HEK293 (cell line): ENCODE measurements at regions not wholly inside any gene's neighbourhood (a gene's known extent, or its start where the extent isn't known, plus 50 kb on each side); places are given as distances from the start of the nearest gene placed in this dataset.

Source experiments
- CTCF ChIA-PET: fragments of 350-600 bp; formaldehyde crosslinking; extraction: SDS; loops from one replicate; lab custom pipeline; 2021; ENCODE audit warnings: antibody characterized with exemption; lab: Yijun Ruan, JAX
- POLR2A ChIA-PET: fragments of 300-600 bp; formaldehyde crosslinking; extraction: SDS; loops from one replicate; lab custom pipeline; 2020; ENCODE audit warnings: antibody characterized with exemption, inconsistent platforms; lab: Yijun Ruan, JAX
- H3K27ac ChIP-seq: fragments of 200-500 bp; sonication (Bioruptor generic); 2 replicates; pipeline ENCODE4 v1.5.1; 2014; ENCODE audit warnings: low read depth, low read length, control low read depth, inconsistent platforms; ENCODE audit errors: extremely low read depth
- H3K36me3 ChIP-seq, 2 experiments: fragments of 200-500 bp in 1 of 2; sonication (Bioruptor generic) in 1 of 2; 1 replicate in 1 of 2; 2 replicates in 1 of 2; pipeline ENCODE4 v1.5.1; 2014 to 2017; ENCODE audit warnings: inconsistent platforms in 2 of 2, low read length in 2 of 2; ENCODE audit not compliant: control insufficient read depth in 2 of 2, insufficient read depth in 1 of 2
- H3K4me1 ChIP-seq: fragments of 200-500 bp; sonication (Bioruptor generic); 2 replicates; pipeline ENCODE4 v1.5.1; 2014; ENCODE audit warnings: mild to moderate bottlenecking, low read length, inconsistent platforms; ENCODE audit not compliant: control insufficient read depth, insufficient read depth
- H3K4me3 ChIP-seq: 2 replicates; pipeline ENCODE4 v1.5.1; 2011; ENCODE audit warnings: low read depth, mild to moderate bottlenecking, control low read depth, low read length, moderate library complexity
- H3K9me3 ChIP-seq: fragments of 200-500 bp; sonication (Bioruptor generic); 2 replicates; pipeline ENCODE4 v1.5.1; 2014; ENCODE audit warnings: low read depth, low read length, inconsistent platforms; ENCODE audit not compliant: control insufficient read depth, insufficient read depth
- HOXA7 ChIP-seq: sonication (generic); formaldehyde crosslinking; IDR thresholded peaks from 2 replicates; pipeline ENCODE4 v1.8.1; 2022; ENCODE audit warnings: missing genetic modification reagents, borderline replicate concordance
- KLF17 ChIP-seq: fragments of 450-650 bp; formaldehyde crosslinking; IDR thresholded peaks from 2 replicates; pipeline ENCODE4 v1.5.1; 2016; ENCODE audit warnings: missing biosample characterization, missing genetic modification characterization
- MEIS1 ChIP-seq: sonication (generic); formaldehyde crosslinking; IDR thresholded peaks from 2 replicates; pipeline ENCODE4 v1.8.1; 2022; ENCODE audit warnings: missing genetic modification reagents, mild to moderate bottlenecking, borderline replicate concordance
- REPIN1 ChIP-seq: fragments of 450-650 bp; formaldehyde crosslinking; IDR thresholded peaks from 2 replicates; pipeline ENCODE4 v1.5.1; 2017; ENCODE audit warnings: missing biosample characterization, missing genetic modification characterization, low read depth
- SCRT1 ChIP-seq: fragments of 450-650 bp; formaldehyde crosslinking; IDR thresholded peaks from 2 replicates; pipeline ENCODE4 v1.5.1; 2016; ENCODE audit warnings: missing biosample characterization, missing genetic modification characterization, borderline replicate concordance
- ZNF19 ChIP-seq: fragments of 450-650 bp; formaldehyde crosslinking; IDR thresholded peaks from 2 replicates; pipeline ENCODE4; 2016; ENCODE audit warnings: missing biosample characterization, missing genetic modification characterization, low read depth
- ZNF23 ChIP-seq: fragments of 450-650 bp; formaldehyde crosslinking; IDR thresholded peaks from 2 replicates; pipeline ENCODE4 v1.5.1; 2016; ENCODE audit warnings: missing biosample characterization, missing genetic modification characterization, borderline replicate concordance
- ZNF292 ChIP-seq: fragments of 450-650 bp; formaldehyde crosslinking; IDR thresholded peaks from 2 replicates; pipeline ENCODE4 v1.5.1; 2016; ENCODE audit warnings: low read depth, missing biosample characterization, missing genetic modification characterization, borderline replicate concordance
- ZNF324 ChIP-seq: fragments of 450-650 bp; formaldehyde crosslinking; IDR thresholded peaks from 2 replicates; pipeline ENCODE4 v1.5.1; 2016; ENCODE audit warnings: missing biosample characterization, missing genetic modification characterization
- ZNF335 ChIP-seq: fragments of 450-650 bp; formaldehyde crosslinking; conservative IDR thresholded peaks from 2 replicates; pipeline ENCODE4 v1.5.1; 2016; ENCODE audit warnings: missing biosample characterization, missing genetic modification characterization
- ZNF362 ChIP-seq: fragments of 450-650 bp; formaldehyde crosslinking; IDR thresholded peaks from 2 replicates; pipeline ENCODE4 v1.5.1; 2016; ENCODE audit warnings: missing biosample characterization, missing genetic modification characterization
- ZNF398 ChIP-seq: fragments of 450-650 bp; formaldehyde crosslinking; IDR thresholded peaks from 2 replicates; pipeline ENCODE4 v1.5.1; 2017; ENCODE audit warnings: missing biosample characterization, missing genetic modification characterization
- ZNF433 ChIP-seq: fragments of 450-650 bp; formaldehyde crosslinking; IDR thresholded peaks from 2 replicates; pipeline ENCODE4 v1.5.1; 2016; ENCODE audit warnings: missing biosample characterization, missing genetic modification characterization, low read depth
- ZNF449 ChIP-seq: fragments of 450-650 bp; formaldehyde crosslinking; IDR thresholded peaks from 2 replicates; pipeline ENCODE4 v1.5.1; 2017; ENCODE audit warnings: missing biosample characterization, mild to moderate bottlenecking, missing genetic modification characterization, moderate library complexity
- ZNF513 ChIP-seq: fragments of 450-650 bp; IDR thresholded peaks from 2 replicates; pipeline ENCODE4 v1.5.1; 2018; ENCODE audit warnings: missing biosample characterization, missing genetic modification characterization
- ZNF692 ChIP-seq: fragments of 450-650 bp; formaldehyde crosslinking; IDR thresholded peaks from 2 replicates; pipeline ENCODE4 v1.5.1; 2016; ENCODE audit warnings: missing biosample characterization, missing genetic modification characterization
- ZNF707 ChIP-seq: fragments of 450-650 bp; formaldehyde crosslinking; IDR thresholded peaks from 2 replicates; pipeline ENCODE4 v1.5.1; 2016; ENCODE audit warnings: missing biosample characterization, missing genetic modification characterization
- ZNF785 ChIP-seq: fragments of 450-650 bp; formaldehyde crosslinking; IDR thresholded peaks from 2 replicates; pipeline ENCODE4 v1.5.1; 2016; ENCODE audit warnings: missing biosample characterization, missing genetic modification characterization
- ZNF843 ChIP-seq: fragments of 450-650 bp; formaldehyde crosslinking; IDR thresholded peaks from 2 replicates; pipeline ENCODE4 v1.5.1; 2016; ENCODE audit warnings: missing biosample characterization, missing genetic modification characterization

- TF ChIP-seq ZNF843 (tag by site-specific recombination) (no peak), ZNF362 (tag by site-specific recombination) (no peak), ZNF785 (tag by site-specific recombination) (no peak)
Measured at GRCh38 chr1:29959356-29959755, 723.0 kb downstream of the PTPRU start (continued).

GRCh38 chr1:29958271-29958670 lies 721.9 kb downstream of the PTPRU start:
- no peaks in the 10 kb centered on the region for H3K36me3 ChIP-seq
- H3K4me3 ChIP-seq: no peak overlapping the region
- TF ChIP-seq ZNF398 (tag by site-specific recombination) (no peak), ZNF449 (no peak), ZNF324 (tag by site-specific recombination) (no peak), KLF17 (no peak), ZNF19 (tag by site-specific recombination) (no peak), ZNF292 (tag by site-specific recombination) (no peak), ZNF335 (tag by site-specific recombination) (no peak), REPIN1 (no peak), HOXA7 (no peak), ZNF692 (tag by site-specific recombination) (no peak), ZNF433 (tag by site-specific recombination) (no peak), ZNF23 (tag by site-specific recombination) (no peak), MEIS1 (CRISPR knock-in tag) (no peak), ZNF707 (tag by site-specific recombination) (no peak), SCRT1 (tag by site-specific recombination) (no peak), ZNF513 (tag by site-specific recombination) (no peak)
- POLR2A ChIA-PET: no interaction called here
- CTCF ChIA-PET: interaction anchor here (1.0 kb wide), 1 partner anchor 128 kb away, joined by 3 read pairs; no protein-coding TSS in a partner anchor
- H3K4me1 ChIP-seq: no peaks in the 10 kb centered on the region
- H3K9me3 ChIP-seq: no peaks in the 10 kb centered on the region
- H3K27ac ChIP-seq: no peak overlapping the region
